WERI-Rb-1 (cell line): ENCODE measurements at regions not wholly inside any gene's neighbourhood (a gene's known extent, or its start where the extent isn't known, plus 50 kb on each side); places are given as distances from the start of the nearest gene placed in this dataset.
A peak's percentile ranks its signal among the peaks of the same experiment; 100 is the strongest.

Experiments
- DNase-seq: peaks from one replicate; pipeline ENCODE4 v3.0.0-alpha.2; 2020
- H3K27ac ChIP-seq: fragments of 250-450 bp; sonication (Bioruptor Pico); 2 replicates; pipeline ENCODE4 v1.5.1; 2020; ENCODE audit warnings: mild to moderate bottlenecking, moderate library complexity
- H3K27me3 ChIP-seq: fragments of 250-450 bp; sonication (Bioruptor Pico); 2 replicates; pipeline ENCODE4 v1.5.1; 2021; ENCODE audit warnings: mild to moderate bottlenecking, low read depth, moderate library complexity; ENCODE audit not compliant: insufficient read depth, severe bottlenecking
- H3K36me3 ChIP-seq: fragments of 250-450 bp; sonication (Bioruptor Pico); 2 replicates; pipeline ENCODE4 v1.5.1; 2020; ENCODE audit warnings: mild to moderate bottlenecking, moderate library complexity
- H3K4me3 ChIP-seq: 2 replicates; pipeline ENCODE4 v1.5.1; 2011; ENCODE audit warnings: low read depth, mild to moderate bottlenecking, control low read depth, low read length
- H3K9me3 ChIP-seq: fragments of 250-450 bp; sonication (Bioruptor Pico); 2 replicates; pipeline ENCODE4 v1.5.1; 2021; ENCODE audit warnings: mild to moderate bottlenecking, moderate library complexity; ENCODE audit not compliant: severe bottlenecking
- CTCF ChIP-seq: IDR thresholded peaks from 2 replicates; pipeline ENCODE4 v1.5.1; 2011; ENCODE audit warnings: low read depth, mild to moderate bottlenecking, control low read depth, inconsistent platforms, low read length

GRCh38 chr20:52311209-52311794 is 119.7 kb upstream of the ZFP64 start:
- Histone ChIP-seq H3K36me3 (no peaks in the 10 kb centered on the region), H3K9me3 (no peaks in the 10 kb centered on the region), H3K27ac (no peak overlapping the region), H3K27me3 (peaks cover 57% of the 10 kb centered on the region), H3K4me3 (no peak overlapping the region)
- no peak for DNase-seq
- no peak for TF ChIP-seq CTCF

GRCh38 chr20:52309181-52309580 is 117.6 kb upstream of the ZFP64 start:
- no peak for DNase-seq
- no peaks in the 10 kb centered on the region for H3K9me3 ChIP-seq
- H3K36me3 ChIP-seq: no peaks in the 10 kb centered on the region
- no peak overlapping the region for H3K4me3 ChIP-seq
- no peak overlapping the region for H3K27ac ChIP-seq
- TF ChIP-seq CTCF: no peak
- H3K27me3 ChIP-seq: peaks cover 45% of the 10 kb centered on the region

- H3K36me3 ChIP-seq: no peaks in the 10 kb centered on the region
- no peaks in the 10 kb centered on the region for H3K9me3 ChIP-seq
- TF ChIP-seq CTCF: no peak
- H3K27me3 ChIP-seq: peaks cover 45% of the 10 kb centered on the region
- H3K4me3 ChIP-seq: no peak overlapping the region
- DNase-seq: no peak
- H3K27ac ChIP-seq: no peak overlapping the region
Measured at GRCh38 chr20:52306477-52306876, 114.9 kb upstream of the ZFP64 start.

- Histone ChIP-seq H3K9me3 (no peaks in the 10 kb centered on the region), H3K36me3 (no peaks in the 10 kb centered on the region), H3K27ac (no peak overlapping the region), H3K4me3 (no peak overlapping the region), H3K27me3 (peaks cover 45% of the 10 kb centered on the region)
- no peak for DNase-seq
- TF ChIP-seq CTCF: no peak
Measured at GRCh38 chr20:52305858-52306257, 114.3 kb upstream of the ZFP64 start.

- no peak overlapping the region for H3K27ac ChIP-seq
- no peaks in the 10 kb centered on the region for H3K9me3 ChIP-seq
- H3K27me3 ChIP-seq: peaks cover 42% of the 10 kb centered on the region
- H3K4me3 ChIP-seq: no peak overlapping the region
- no peak for DNase-seq
- no peaks in the 10 kb centered on the region for H3K36me3 ChIP-seq
- no peak for TF ChIP-seq CTCF
Measured at GRCh38 chr20:52305024-52305645, 113.6 kb upstream of the ZFP64 start.

GRCh38 chr20:52303281-52303950 is 111.8 kb upstream of the ZFP64 start:
- no peak for TF ChIP-seq CTCF
- no peak overlapping the region for H3K27ac ChIP-seq
- H3K4me3 ChIP-seq: no peak overlapping the region
- H3K27me3 ChIP-seq: peaks cover 39% of the 10 kb centered on the region
- no peaks in the 10 kb centered on the region for H3K36me3 ChIP-seq
- peaks cover 2% of the 10 kb centered on the region for H3K9me3 ChIP-seq
- DNase-seq: peak; percentile 11
